Esophagus muscularis mucosa (tissue), 4 donors: ENCODE measurements at regions not wholly inside any gene's neighbourhood (a gene's known extent, or its start where the extent isn't known, plus 50 kb on each side); places are given as distances from the start of the nearest gene placed in this dataset.
A peak's percentile ranks its signal among the peaks of the same experiment; 100 is the strongest.

Source experiments
- DNase-seq: peaks from one replicate; pipeline ENCODE4 v3.0.0-alpha.2; 2017; ENCODE audit errors: extremely low spot score
- H3K27ac ChIP-seq, 4 donors: fragments of 200-600 bp; sonication (generic); replicated peaks in 1 of 4; 1 replicate in 3 of 4; 2 replicates in 1 of 4; pipeline ENCODE4 v1.5.1; 2016 to 2019; ENCODE audit warnings: mild to moderate bottlenecking in 1 of 4
- H3K27me3 ChIP-seq, 4 donors: fragments of 200-600 bp; sonication (generic); one replicate each; pipeline versions ENCODE4 v1.5.1 to v1.6.0; 2016 to 2019
- H3K36me3 ChIP-seq, 4 donors: fragments of 200-600 bp; sonication (generic); one replicate each; pipeline ENCODE4 v1.5.1; 2016 to 2019
- H3K4me1 ChIP-seq, 4 donors: fragments of 200-600 bp; sonication (generic); one replicate each; pipeline ENCODE4 v1.5.1; 2016 to 2019
- H3K4me3 ChIP-seq, 4 donors: fragments of 200-600 bp; sonication (generic); 1 replicate in 2 of 4; 2 replicates in 2 of 4; pipeline ENCODE4 v1.5.1; 2016 to 2019; ENCODE audit warnings: mild to moderate bottlenecking in 4 of 4, moderate library complexity in 1 of 4
- H3K9me3 ChIP-seq, 4 donors: fragments of 200-600 bp; sonication (generic); 1 replicate in 3 of 4; 2 replicates in 1 of 4; pipeline ENCODE4 v1.5.1; 2016 to 2019
- CTCF ChIP-seq, 3 experiments: fragments of 200-600 bp in 2 of 3; fragments of 450-650 bp in 1 of 3; sonication (generic) in 2 of 3; IDR thresholded peaks; one replicate each; pipeline ENCODE4 v1.5.1; 2017 to 2019; ENCODE audit warnings: antibody characterized with exemption in 3 of 3, mild to moderate bottlenecking in 2 of 3, moderate library complexity in 1 of 3
- EP300 ChIP-seq: sonication (generic); formaldehyde crosslinking; IDR thresholded peaks from one replicate; pipeline ENCODE4 v1.6.1; 2017; ENCODE audit warnings: antibody characterized with exemption
- POLR2A ChIP-seq: fragments of 450-650 bp; IDR thresholded peaks from one replicate; pipeline ENCODE4 v1.6.1; 2017; ENCODE audit warnings: antibody characterized with exemption, moderate library complexity, mild to moderate bottlenecking, low read depth
- POLR2AphosphoS5 ChIP-seq, 2 donors: sonication (generic); formaldehyde crosslinking; IDR thresholded peaks; one replicate each; pipeline ENCODE4 v1.6.1; 2017; ENCODE audit warnings: antibody characterized with exemption in 2 of 2
- WGBS: methylation state at CpG from one replicate; pipeline ENCODE4 v1.1.5; 2018; 5-methylcytosine and 5-hydroxymethylcytosine counted together
- intact Hi-C: fragments of 100-400 bp; cut with DNase I; formaldehyde crosslinking; loops from one replicate; pipeline ENCODE4 v1.15.1; 2023

DNA sequence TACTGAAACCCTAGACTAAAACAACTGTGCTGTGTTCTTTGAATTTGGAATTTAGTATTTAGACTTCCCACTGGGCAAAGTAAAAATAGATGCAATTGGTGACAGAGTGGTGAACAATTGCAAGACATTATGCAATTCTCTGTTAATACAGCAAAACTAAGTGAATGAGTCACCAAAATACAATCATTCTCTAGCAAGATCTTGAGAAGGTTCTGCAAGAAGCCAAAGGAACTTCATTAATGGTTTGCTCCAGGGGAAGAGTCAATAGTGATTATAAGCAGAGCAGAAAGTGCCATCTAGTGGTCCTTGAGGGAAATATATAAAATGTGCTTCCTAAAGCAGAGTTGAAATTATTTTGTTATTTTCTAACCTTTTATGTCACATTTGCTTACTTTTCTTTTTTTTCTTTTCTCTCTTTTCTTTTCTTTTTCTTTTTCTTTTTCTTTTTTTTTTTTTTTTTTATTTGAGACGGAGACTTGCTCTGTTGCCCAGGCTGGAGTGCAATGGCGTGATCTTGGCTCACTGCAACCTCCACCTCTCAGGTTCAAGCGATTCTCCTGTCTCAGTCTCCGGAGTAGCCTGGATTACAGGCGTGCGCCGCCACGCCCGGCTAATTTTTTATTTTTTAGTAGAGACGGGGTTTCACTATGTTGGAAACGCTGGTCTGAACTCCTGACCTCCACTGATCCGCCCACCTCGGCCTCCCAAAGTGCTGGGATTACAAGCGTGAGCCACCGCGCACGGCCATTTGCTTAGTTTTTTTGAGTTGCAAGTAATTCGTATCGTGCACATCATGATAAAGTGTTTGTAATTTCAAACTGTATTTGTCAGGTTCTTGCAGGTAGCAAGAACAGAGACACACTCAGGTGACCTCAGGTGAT is 99.2 kb downstream of the CTH start:
- Histone ChIP-seq H3K27ac (no peak overlapping the region), H3K4me3 (no peak overlapping the region), H3K4me1 (peaks cover 0 to 8% (median 2%) of the 10 kb centered on the region in 4 donors), H3K9me3 (no peaks in the 10 kb centered on the region), H3K27me3 (no peaks in the 10 kb centered on the region), H3K36me3 (no peaks in the 10 kb centered on the region)
- intact Hi-C loops = loop anchor here (2.0 to 5.0 kb wide), 2 partner anchors 73 to 378 kb away; no protein-coding TSS in a partner anchor
- no peak for DNase-seq
- WGBS = 70% methylated on average over 19 of the region's 19 CpGs
- TF ChIP-seq POLR2A (no peak), POLR2AphosphoS5 (IDR thresholded peaks at IDR 0.05) (no peak), CTCF (IDR thresholded peaks at IDR 0.05) (peak; percentile 61 to 67 (median 66)), EP300 (no peak)

- Histone ChIP-seq H3K27me3 (no peaks in the 10 kb centered on the region), H3K4me1 (peaks cover 0 to 8% (median 6%) of the 10 kb centered on the region in 4 donors), H3K9me3 (no peaks in the 10 kb centered on the region), H3K27ac (peak overlapping the region in 1 of 4 donors; percentile 3), H3K36me3 (no peaks in the 10 kb centered on the region), H3K4me3 (no peak overlapping the region)
- DNase-seq = no peak
- intact Hi-C loops = no loop called here
- WGBS = 52% methylated on average over 2 of the region's 2 CpGs
- TF ChIP-seq POLR2A (no peak), EP300 (no peak), POLR2AphosphoS5 (IDR thresholded peaks at IDR 0.05) (no peak), CTCF (IDR thresholded peaks at IDR 0.05) (no peak)
These were observed 106.4 kb downstream of the CTH start for GRCh38 chr1:70517444-70517843.

- no peak for TF ChIP-seq POLR2A
- TF ChIP-seq POLR2AphosphoS5 (IDR thresholded peaks at IDR 0.05) = no peak
- TF ChIP-seq EP300 = no peak
- TF ChIP-seq CTCF (IDR thresholded peaks at IDR 0.05) = no peak
- Histone ChIP-seq H3K4me1 (peaks cover 0 to 8% (median 6%) of the 10 kb centered on the region in 4 donors), H3K27ac (no peak overlapping the region), H3K36me3 (no peaks in the 10 kb centered on the region), H3K4me3 (no peak overlapping the region), H3K9me3 (no peaks in the 10 kb centered on the region), H3K27me3 (no peaks in the 10 kb centered on the region)
- no peak for DNase-seq
- WGBS = 100% methylated on average over 1 of the region's 1 CpG
- intact Hi-C loops = no loop called here
These were observed 107.0 kb downstream of the CTH start for GRCh38 chr1:70518106-70518505.

DNA sequence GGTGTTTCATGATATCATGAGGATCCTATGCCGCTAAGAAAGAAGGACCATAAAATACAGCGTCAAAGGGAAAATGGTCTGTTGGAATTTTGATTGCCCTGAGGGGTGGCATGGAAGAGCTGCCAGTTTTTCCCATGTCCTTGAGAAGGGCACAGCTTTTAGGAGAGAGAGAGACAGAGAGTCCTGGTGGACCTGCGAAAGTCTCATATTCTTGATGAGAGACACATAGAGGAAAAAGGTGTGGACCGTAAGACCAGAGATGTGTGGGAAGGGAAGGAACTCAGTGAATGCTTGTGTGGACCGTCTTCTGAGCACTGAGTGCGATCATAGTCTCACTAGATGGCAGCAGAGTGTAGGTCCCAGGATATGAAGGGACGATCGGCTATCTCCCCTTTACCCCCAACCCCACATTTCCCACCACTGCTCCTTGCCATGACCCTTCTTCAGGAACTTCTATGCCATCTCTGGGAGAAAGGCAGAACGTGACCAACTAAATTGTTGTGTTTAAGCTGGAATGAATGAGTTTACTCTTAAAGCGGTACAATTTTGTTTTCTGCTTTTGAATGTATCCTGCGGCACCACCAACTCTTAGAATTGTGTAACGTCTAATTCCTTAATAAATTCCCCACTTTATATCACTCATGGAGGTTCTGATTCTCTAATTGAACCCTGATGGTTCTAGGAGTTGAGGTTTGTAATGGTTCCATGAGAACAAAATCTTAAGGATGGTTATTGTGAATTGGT is 117.7 kb downstream of the CTH start:
- 42% methylated on average over 12 of the region's 12 CpGs for WGBS
- Histone ChIP-seq H3K36me3 (no peaks in the 10 kb centered on the region), H3K4me3 (no peak overlapping the region), H3K27ac (no peak overlapping the region), H3K9me3 (no peaks in the 10 kb centered on the region), H3K4me1 (peaks cover 0 to 8% (median 0%) of the 10 kb centered on the region in 4 donors), H3K27me3 (no peaks in the 10 kb centered on the region)
- DNase-seq = no peak
- intact Hi-C loops = no loop called here
- TF ChIP-seq POLR2A (no peak), POLR2AphosphoS5 (IDR thresholded peaks at IDR 0.05) (no peak), CTCF (IDR thresholded peaks at IDR 0.05) (peak in 2 of 3 experiments; percentile 32 to 60)
